Chondrocyte (in vitro differentiated cells): ENCODE measurements at regions not wholly inside any gene's neighbourhood (a gene's known extent, or its start where the extent isn't known, plus 50 kb on each side); places are given as distances from the start of the nearest gene placed in this dataset.

Experiments used
- DNase-seq: peaks from one replicate; pipeline ENCODE4 v3.0.0; 2021; ENCODE audit warnings: mixed read lengths, low spot score
- H3K27ac Mint-ChIP-seq: one replicate; pipeline ENCODE4 v1.8.0; 2021; ENCODE audit warnings: mild to moderate bottlenecking, moderate library complexity, mixed read lengths; ENCODE audit not compliant: unreplicated experiment
- H3K27me3 Mint-ChIP-seq: 2 replicates; pipeline ENCODE4 v1.8.0; 2021; ENCODE audit warnings: low read depth, mixed read lengths
- H3K36me3 Mint-ChIP-seq: 2 replicates; pipeline ENCODE4 v1.8.0; 2021; ENCODE audit warnings: low read depth, mixed read lengths
- H3K4me1 Mint-ChIP-seq: 2 replicates; pipeline ENCODE4 v1.8.0; 2021; ENCODE audit warnings: low read depth, mild to moderate bottlenecking, mixed read lengths
- H3K4me3 Mint-ChIP-seq: one replicate; pipeline ENCODE4 v1.8.0; 2021; ENCODE audit warnings: mild to moderate bottlenecking, moderate library complexity, mixed read lengths; ENCODE audit not compliant: unreplicated experiment
- H3K9me3 Mint-ChIP-seq: 2 replicates; pipeline ENCODE4 v1.8.0; 2021; ENCODE audit warnings: low read depth, mixed read lengths
- TF ChIP-seq, protein P1 (sequence below): fragments of 200-600 bp; sonication (generic); IDR thresholded peaks from 2 replicates; pipeline ENCODE4 v1.5.0; 2021; ENCODE audit warnings: antibody characterized with exemption, mild to moderate bottlenecking, moderate library complexity

DNA sequence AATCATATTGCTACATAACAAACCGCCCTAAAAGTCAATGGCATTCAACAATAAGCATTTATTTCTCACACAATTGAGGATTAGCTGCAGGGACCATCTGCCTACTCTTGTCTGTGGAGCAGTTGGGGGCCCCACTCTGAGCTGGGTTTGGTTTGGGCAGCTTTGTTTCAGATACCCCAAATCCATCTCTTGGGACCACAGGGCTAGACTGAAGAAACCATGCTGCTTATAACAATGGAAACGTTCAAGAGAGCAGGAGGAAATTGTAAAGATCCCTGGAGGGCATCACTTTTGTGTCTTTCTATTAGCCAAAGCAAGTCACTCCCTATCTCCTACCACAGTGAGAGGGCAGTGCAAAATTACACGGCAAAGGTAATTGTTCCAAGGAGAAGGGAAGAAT is 146.5 kb upstream of the MGAT5 start:
- no peak overlapping the region for H3K4me3 Mint-ChIP-seq
- H3K9me3 Mint-ChIP-seq: peaks cover 11% of the 10 kb centered on the region
- no peaks in the 10 kb centered on the region for H3K4me1 Mint-ChIP-seq
- no peak overlapping the region for H3K27ac Mint-ChIP-seq
- TF ChIP-seq, protein P1, sequence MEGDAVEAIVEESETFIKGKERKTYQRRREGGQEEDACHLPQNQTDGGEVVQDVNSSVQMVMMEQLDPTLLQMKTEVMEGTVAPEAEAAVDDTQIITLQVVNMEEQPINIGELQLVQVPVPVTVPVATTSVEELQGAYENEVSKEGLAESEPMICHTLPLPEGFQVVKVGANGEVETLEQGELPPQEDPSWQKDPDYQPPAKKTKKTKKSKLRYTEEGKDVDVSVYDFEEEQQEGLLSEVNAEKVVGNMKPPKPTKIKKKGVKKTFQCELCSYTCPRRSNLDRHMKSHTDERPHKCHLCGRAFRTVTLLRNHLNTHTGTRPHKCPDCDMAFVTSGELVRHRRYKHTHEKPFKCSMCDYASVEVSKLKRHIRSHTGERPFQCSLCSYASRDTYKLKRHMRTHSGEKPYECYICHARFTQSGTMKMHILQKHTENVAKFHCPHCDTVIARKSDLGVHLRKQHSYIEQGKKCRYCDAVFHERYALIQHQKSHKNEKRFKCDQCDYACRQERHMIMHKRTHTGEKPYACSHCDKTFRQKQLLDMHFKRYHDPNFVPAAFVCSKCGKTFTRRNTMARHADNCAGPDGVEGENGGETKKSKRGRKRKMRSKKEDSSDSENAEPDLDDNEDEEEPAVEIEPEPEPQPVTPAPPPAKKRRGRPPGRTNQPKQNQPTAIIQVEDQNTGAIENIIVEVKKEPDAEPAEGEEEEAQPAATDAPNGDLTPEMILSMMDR: no peak
- peaks cover 5% of the 10 kb centered on the region for H3K36me3 Mint-ChIP-seq
- DNase-seq: no peak
- peaks cover 4% of the 10 kb centered on the region for H3K27me3 Mint-ChIP-seq

DNA sequence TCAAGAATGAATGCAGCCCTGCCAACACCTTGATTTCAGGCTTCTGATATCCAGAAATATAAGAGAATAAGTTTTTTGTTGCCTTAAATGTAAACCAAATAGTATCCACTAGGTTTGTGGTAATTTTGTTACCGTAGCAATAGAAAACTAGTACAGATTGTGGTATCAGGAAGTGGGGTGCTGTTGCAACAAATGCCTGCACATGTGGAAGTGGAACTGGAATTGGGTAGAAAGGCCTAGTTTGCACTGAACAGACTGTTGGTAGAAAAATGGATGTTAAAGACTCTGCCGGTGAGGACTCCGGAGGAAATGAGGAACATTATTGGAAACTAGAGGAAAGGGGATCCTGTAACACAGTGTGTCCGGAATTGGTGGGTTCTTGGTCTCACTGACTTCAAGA is 145.8 kb upstream of the MGAT5 start:
- Mint-ChIP-seq H3K27me3 (peaks cover 4% of the 10 kb centered on the region), H3K4me3 (no peak overlapping the region), H3K36me3 (peaks cover 5% of the 10 kb centered on the region), H3K9me3 (peaks cover 11% of the 10 kb centered on the region), H3K4me1 (no peaks in the 10 kb centered on the region), H3K27ac (no peak overlapping the region)
- TF ChIP-seq, protein P1: no peak
- no peak for DNase-seq

DNA sequence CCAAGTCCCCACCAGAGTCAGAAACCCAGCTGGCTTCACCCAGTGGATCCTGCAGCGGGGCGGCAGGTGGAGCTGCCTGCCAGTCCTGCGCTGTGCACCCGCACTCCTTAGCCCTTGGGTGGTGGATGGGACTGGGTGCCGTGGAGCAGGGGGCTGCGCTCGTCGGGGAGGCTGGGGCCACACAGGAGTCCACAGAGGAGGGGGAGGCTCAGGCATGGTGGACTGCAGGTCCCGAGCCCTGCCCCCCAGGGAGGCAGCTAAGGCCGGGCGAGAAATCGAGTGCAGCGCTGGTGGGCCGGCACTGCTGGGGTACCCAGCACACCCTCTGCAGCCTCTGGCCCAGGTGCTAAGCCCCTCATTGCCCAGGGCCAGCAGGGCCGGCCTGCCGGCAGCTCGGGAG is 144.6 kb upstream of the MGAT5 start:
- H3K27ac Mint-ChIP-seq: no peak overlapping the region
- H3K27me3 Mint-ChIP-seq: peaks cover 5% of the 10 kb centered on the region
- TF ChIP-seq, protein P1: no peak
- H3K4me3 Mint-ChIP-seq: no peak overlapping the region
- no peak for DNase-seq
- H3K4me1 Mint-ChIP-seq: no peaks in the 10 kb centered on the region
- H3K9me3 Mint-ChIP-seq: peaks cover 11% of the 10 kb centered on the region
- peaks cover 5% of the 10 kb centered on the region for H3K36me3 Mint-ChIP-seq

DNA sequence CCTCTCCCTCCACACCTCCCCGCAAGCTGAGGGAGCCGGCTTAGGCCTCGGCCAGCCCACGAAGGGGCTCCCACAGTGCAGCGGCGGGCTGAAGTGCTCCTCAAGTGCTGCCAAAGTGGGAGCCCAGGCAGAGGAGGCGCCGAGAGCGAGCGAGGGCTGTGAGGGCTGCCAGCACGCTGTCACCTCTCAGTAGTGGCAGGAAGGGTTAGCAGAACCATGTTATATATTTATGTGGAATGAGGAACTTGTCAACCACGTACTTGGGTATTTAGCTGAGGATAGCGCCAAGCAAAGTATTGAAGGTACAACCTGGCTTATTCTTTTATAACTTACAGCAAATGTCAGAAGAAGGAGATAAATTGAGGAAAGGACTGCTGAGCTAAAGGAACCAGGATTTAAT is 144.1 kb upstream of the MGAT5 start:
- H3K27me3 Mint-ChIP-seq: peaks cover 5% of the 10 kb centered on the region
- no peak for DNase-seq
- H3K36me3 Mint-ChIP-seq: peaks cover 5% of the 10 kb centered on the region
- no peaks in the 10 kb centered on the region for H3K4me1 Mint-ChIP-seq
- no peak overlapping the region for H3K27ac Mint-ChIP-seq
- H3K4me3 Mint-ChIP-seq: no peak overlapping the region
- TF ChIP-seq, protein P1: no peak
- H3K9me3 Mint-ChIP-seq: peaks cover 11% of the 10 kb centered on the region

DNA sequence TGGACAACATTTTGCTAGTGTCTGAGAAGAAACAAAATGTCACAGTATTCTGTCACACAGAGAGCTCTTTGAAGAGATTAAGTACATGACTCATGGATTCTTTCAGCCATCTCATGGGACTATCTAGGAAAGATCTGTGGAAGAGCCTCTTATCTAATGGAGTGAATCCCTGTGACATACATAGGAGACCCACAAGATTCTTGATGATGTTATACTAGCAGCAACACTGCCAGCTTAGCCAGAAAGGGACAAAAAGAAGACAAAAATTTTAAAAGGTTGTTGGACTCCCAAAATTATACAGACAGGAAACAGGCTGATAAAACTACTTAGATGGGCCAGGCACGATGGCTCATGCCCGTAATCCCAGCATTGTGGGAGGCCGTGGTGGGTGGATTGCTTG is 143.3 kb upstream of the MGAT5 start:
- H3K4me3 Mint-ChIP-seq: no peak overlapping the region
- H3K4me1 Mint-ChIP-seq: no peaks in the 10 kb centered on the region
- TF ChIP-seq, protein P1: no peak
- peaks cover 5% of the 10 kb centered on the region for H3K27me3 Mint-ChIP-seq
- H3K9me3 Mint-ChIP-seq: peaks cover 11% of the 10 kb centered on the region
- peaks cover 5% of the 10 kb centered on the region for H3K36me3 Mint-ChIP-seq
- no peak overlapping the region for H3K27ac Mint-ChIP-seq
- DNase-seq: no peak
